GM23248 (cell line): ENCODE measurements at regions not wholly inside any gene's neighbourhood (a gene's known extent, or its start where the extent isn't known, plus 50 kb on each side); places are given as distances from the start of the nearest gene placed in this dataset.

Experiments used
- DNase-seq: peaks from one replicate; pipeline ENCODE4 v3.0.0-alpha.2; 2015
- H2AFZ ChIP-seq: fragments of 200-600 bp; sonication (generic); 2 replicates; pipeline ENCODE4 v1.6.1; 2016; ENCODE audit warnings: antibody characterized with exemption
- H3F3A ChIP-seq: fragments of 200-600 bp; sonication (generic); 2 replicates; pipeline ENCODE4 v1.6.1; 2016; ENCODE audit warnings: mild to moderate bottlenecking, antibody characterized with exemption, mixed run types; ENCODE audit not compliant: insufficient read depth
- H3K27ac ChIP-seq: fragments of 200-600 bp; sonication (generic); 2 replicates; pipeline ENCODE4 v1.5.1; 2016; ENCODE audit warnings: mild to moderate bottlenecking
- H3K27me3 ChIP-seq: fragments of 200-600 bp; sonication (generic); replicated peaks from 2 replicates; pipeline ENCODE4 v1.6.1; 2016; ENCODE audit warnings: mild to moderate bottlenecking; ENCODE audit not compliant: insufficient read depth
- H3K36me3 ChIP-seq: fragments of 200-600 bp; sonication (generic); 2 replicates; pipeline ENCODE4 v1.6.1; 2016; ENCODE audit warnings: low read depth, mild to moderate bottlenecking
- H3K4me1 ChIP-seq: fragments of 200-600 bp; sonication (generic); 2 replicates; pipeline ENCODE4 v1.6.1; 2016; ENCODE audit warnings: mild to moderate bottlenecking; ENCODE audit not compliant: insufficient read depth
- H3K4me2 ChIP-seq: fragments of 200-600 bp; sonication (generic); one replicate; pipeline ENCODE4 v1.6.1; 2016; ENCODE audit warnings: mild to moderate bottlenecking; ENCODE audit not compliant: unreplicated experiment
- H3K4me3 ChIP-seq: fragments of 200-600 bp; sonication (generic); 2 replicates; pipeline ENCODE4 v1.5.1; 2016; ENCODE audit warnings: mild to moderate bottlenecking
- H3K79me2 ChIP-seq: fragments of 200-600 bp; sonication (generic); 2 replicates; pipeline ENCODE4 v1.6.1; 2016; ENCODE audit warnings: mild to moderate bottlenecking; ENCODE audit not compliant: insufficient read depth
- H3K9ac ChIP-seq: fragments of 200-600 bp; sonication (generic); 2 replicates; pipeline ENCODE4 v1.6.1; 2016; ENCODE audit warnings: mild to moderate bottlenecking
- H3K9me2 ChIP-seq: fragments of 200-600 bp; sonication (generic); 2 replicates; pipeline ENCODE4 v1.6.1; 2016; ENCODE audit warnings: mixed run types, mild to moderate bottlenecking, moderate library complexity; ENCODE audit not compliant: insufficient read depth
- H3K9me3 ChIP-seq: fragments of 200-600 bp; sonication (generic); one replicate; pipeline ENCODE4 v1.6.1; 2017; ENCODE audit warnings: low read depth
- H4K20me1 ChIP-seq: fragments of 200-600 bp; sonication (generic); 2 replicates; pipeline ENCODE4 v1.6.0; 2016; ENCODE audit not compliant: insufficient read depth
- EZH2 ChIP-seq: fragments of 200-600 bp; sonication (generic); IDR thresholded peaks from 2 replicates; pipeline ENCODE4 v1.6.1; 2018; ENCODE audit warnings: antibody characterized with exemption, mild to moderate bottlenecking; ENCODE audit not compliant: insufficient read depth, poor library complexity, severe bottlenecking
- EZH2phosphoT487 ChIP-seq: fragments of 200-600 bp; sonication (generic); IDR thresholded peaks from 2 replicates; pipeline ENCODE4 v1.6.1; 2018; ENCODE audit warnings: antibody characterized with exemption, moderate library complexity, mild to moderate bottlenecking, low read depth; ENCODE audit not compliant: insufficient read depth
- WGBS, 2 experiments: methylation state at CpG; one replicate each; pipeline ENCODE4 v1.1.6; 2015 to 2017; ENCODE audit warnings: low lambda C conversion rate in 2 of 2, low coverage in 1 of 2; ENCODE audit errors: missing lambda C conversion rate in 2 of 2; 5-methylcytosine and 5-hydroxymethylcytosine counted together
- in situ Hi-C: fragments of 300-500 bp; cut with MboI; formaldehyde crosslinking; loops from 2 replicates; pipeline ENCODE4 v1.15.0; 2020

GRCh38 chr18:75809926-75810255, 382.4 kb upstream of the SMIM21 start:
- no peak overlapping the region for H2AFZ ChIP-seq
- H3F3A ChIP-seq: no peaks in the 10 kb centered on the region
- H3K9me2 ChIP-seq: no peaks in the 10 kb centered on the region
- TF ChIP-seq EZH2phosphoT487 (no peak), EZH2 (no peak)
- no peaks in the 10 kb centered on the region for H3K36me3 ChIP-seq
- H3K9ac ChIP-seq: no peak overlapping the region
- H3K4me3 ChIP-seq: no peak overlapping the region
- H4K20me1 ChIP-seq: no peaks in the 10 kb centered on the region
- DNase-seq: no peak
- H3K27me3 ChIP-seq: peaks cover 12% of the 10 kb centered on the region
- no peaks in the 10 kb centered on the region for H3K4me1 ChIP-seq
- H3K4me2 ChIP-seq: no peak overlapping the region
- no peaks in the 10 kb centered on the region for H3K9me3 ChIP-seq
- H3K79me2 ChIP-seq: no peaks in the 10 kb centered on the region
- WGBS, 2 experiments: 5 to 6% methylated on average over 6 of the region's 6 CpGs
- H3K27ac ChIP-seq: no peak overlapping the region
- in situ Hi-C loops: no loop called here

DNA sequence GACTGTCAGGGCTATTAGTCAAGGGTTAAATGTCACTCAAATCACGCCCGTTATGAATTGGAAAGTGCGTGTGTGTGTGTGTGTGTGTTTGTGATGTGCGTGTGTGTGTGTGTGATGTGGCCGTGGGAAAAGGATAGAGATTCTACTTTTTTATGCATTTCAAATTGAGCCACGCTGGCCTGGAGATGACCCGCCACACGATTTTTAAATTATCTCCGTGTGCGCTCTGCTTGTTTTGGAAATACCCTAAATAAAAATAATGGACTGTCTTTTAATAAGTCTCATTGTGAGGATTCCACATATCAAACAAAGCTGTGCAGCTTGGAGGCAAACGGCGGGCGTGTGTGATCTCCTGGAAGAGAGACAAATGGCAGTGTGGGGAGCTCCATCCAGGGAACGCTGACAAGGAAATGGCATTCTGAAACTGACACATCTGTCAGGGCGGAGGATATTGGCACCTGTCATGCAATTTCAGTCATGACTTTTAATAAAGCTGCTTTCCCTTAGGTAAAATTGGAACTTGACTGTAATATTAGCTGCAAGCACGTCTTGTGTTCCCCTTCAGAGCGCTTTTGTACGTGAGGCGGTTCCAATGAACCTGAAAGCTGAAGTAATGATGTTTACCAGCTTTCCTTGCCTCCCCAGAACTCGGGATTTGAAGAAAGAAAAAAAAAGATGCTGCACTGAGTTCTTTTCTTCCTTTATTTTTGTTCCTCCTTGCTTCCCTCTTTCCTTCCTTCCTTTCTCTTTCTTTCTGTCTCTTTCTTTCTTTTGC, 381.8 kb upstream of the SMIM21 start:
- H3K4me3 ChIP-seq: no peak overlapping the region
- no peak overlapping the region for H3K27ac ChIP-seq
- no peak overlapping the region for H2AFZ ChIP-seq
- H3K9me3 ChIP-seq: no peaks in the 10 kb centered on the region
- H3K36me3 ChIP-seq: no peaks in the 10 kb centered on the region
- no peak for DNase-seq
- H4K20me1 ChIP-seq: no peaks in the 10 kb centered on the region
- no peaks in the 10 kb centered on the region for H3K4me1 ChIP-seq
- in situ Hi-C loops: no loop called here
- no peak for TF ChIP-seq EZH2phosphoT487
- TF ChIP-seq EZH2: no peak
- no peaks in the 10 kb centered on the region for H3F3A ChIP-seq
- H3K27me3 ChIP-seq: peaks cover 12% of the 10 kb centered on the region
- H3K9ac ChIP-seq: no peak overlapping the region
- no peak overlapping the region for H3K4me2 ChIP-seq
- H3K9me2 ChIP-seq: no peaks in the 10 kb centered on the region
- H3K79me2 ChIP-seq: no peaks in the 10 kb centered on the region
- 4 to 6% methylated on average over 20 of the region's 20 CpGs for WGBS, 2 experiments

DNA sequence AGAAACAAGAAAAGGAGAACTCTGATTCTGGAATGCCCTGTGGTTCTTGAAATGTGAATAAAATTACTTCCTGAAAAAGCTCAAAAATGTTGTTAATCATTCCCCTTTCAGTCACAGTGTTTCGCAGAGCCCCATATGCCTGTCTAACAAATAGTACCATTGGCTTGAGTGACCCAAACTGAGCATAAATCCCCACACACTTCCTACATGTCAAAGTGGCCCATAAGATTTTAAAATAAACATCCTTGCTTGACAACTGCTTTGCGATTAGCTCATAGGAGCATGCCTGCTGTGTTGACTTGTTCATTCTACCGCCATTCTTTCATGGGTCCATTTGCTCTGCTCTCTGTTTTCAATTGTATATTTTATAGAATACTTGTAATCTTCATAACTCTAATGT, 377.8 kb upstream of the SMIM21 start:
- no peak overlapping the region for H3K4me2 ChIP-seq
- H4K20me1 ChIP-seq: no peaks in the 10 kb centered on the region
- no peaks in the 10 kb centered on the region for H3K4me1 ChIP-seq
- TF ChIP-seq EZH2: no peak
- H3K9me3 ChIP-seq: no peaks in the 10 kb centered on the region
- H3K27me3 ChIP-seq: peaks cover 11% of the 10 kb centered on the region
- no peak overlapping the region for H3K4me3 ChIP-seq
- H3K27ac ChIP-seq: no peak overlapping the region
- no peak overlapping the region for H2AFZ ChIP-seq
- 64 to 68% methylated on average over 3 of the region's 3 CpGs for WGBS, 2 experiments
- H3K9me2 ChIP-seq: no peaks in the 10 kb centered on the region
- H3F3A ChIP-seq: no peaks in the 10 kb centered on the region
- no peak overlapping the region for H3K9ac ChIP-seq
- DNase-seq: no peak
- no peaks in the 10 kb centered on the region for H3K36me3 ChIP-seq
- H3K79me2 ChIP-seq: no peaks in the 10 kb centered on the region
- in situ Hi-C loops: no loop called here

GRCh38 chr18:75802681-75803080, 375.2 kb upstream of the SMIM21 start:
- H3K27ac ChIP-seq: no peak overlapping the region
- in situ Hi-C loops: no loop called here

More at GRCh38 chr18:75802681-75803080, 375.2 kb upstream of the SMIM21 start:
- H3K36me3 ChIP-seq: no peaks in the 10 kb centered on the region
- H2AFZ ChIP-seq: no peak overlapping the region
- 59 to 66% methylated on average over 5 of the region's 5 CpGs for WGBS, 2 experiments
- no peaks in the 10 kb centered on the region for H3K9me3 ChIP-seq
- H3K4me2 ChIP-seq: no peak overlapping the region
- no peaks in the 10 kb centered on the region for H3F3A ChIP-seq
- no peaks in the 10 kb centered on the region for H3K4me1 ChIP-seq
- TF ChIP-seq EZH2 (no peak), EZH2phosphoT487 (no peak)
- DNase-seq: no peak
- no peaks in the 10 kb centered on the region for H3K79me2 ChIP-seq
- no peak overlapping the region for H3K9ac ChIP-seq
- H4K20me1 ChIP-seq: no peaks in the 10 kb centered on the region
- no peaks in the 10 kb centered on the region for H3K9me2 ChIP-seq
- no peak overlapping the region for H3K4me3 ChIP-seq
- H3K27me3 ChIP-seq: no peaks in the 10 kb centered on the region
